ENCODE measurements at regions not wholly inside any gene's neighbourhood (a gene's known extent, or its start where the extent isn't known, plus 50 kb on each side); places are given as distances from the start of the nearest gene placed in this dataset.

DNA sequence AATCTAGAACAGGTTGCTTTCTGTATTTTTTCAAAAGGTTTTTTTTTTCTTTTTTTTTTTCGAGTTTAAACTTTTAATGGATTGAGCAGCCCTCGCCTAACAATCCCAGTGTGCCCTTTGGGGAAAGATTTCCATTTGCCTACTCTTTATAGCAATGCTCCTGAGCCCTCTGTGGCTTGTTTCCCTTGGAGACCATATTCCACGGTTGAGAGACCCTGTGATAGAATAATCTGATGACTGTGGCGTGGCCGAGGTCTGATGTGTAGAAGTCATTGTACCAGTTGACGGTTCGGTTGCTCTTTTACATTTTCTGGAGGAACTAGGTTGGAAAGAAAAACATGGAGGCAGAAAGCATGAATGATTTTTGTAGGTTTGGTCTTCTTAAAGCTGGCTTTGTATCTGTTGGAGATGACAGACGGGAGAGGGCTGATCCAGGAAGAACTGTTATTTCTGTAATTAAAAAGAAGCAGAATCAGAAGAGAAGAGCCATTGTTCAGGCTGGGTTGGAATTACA lies 305.7 kb upstream of the NRIP1 start:
- DNase-seq (ENCODE audit: low read depth in 2 of 2), result no peak

DNA sequence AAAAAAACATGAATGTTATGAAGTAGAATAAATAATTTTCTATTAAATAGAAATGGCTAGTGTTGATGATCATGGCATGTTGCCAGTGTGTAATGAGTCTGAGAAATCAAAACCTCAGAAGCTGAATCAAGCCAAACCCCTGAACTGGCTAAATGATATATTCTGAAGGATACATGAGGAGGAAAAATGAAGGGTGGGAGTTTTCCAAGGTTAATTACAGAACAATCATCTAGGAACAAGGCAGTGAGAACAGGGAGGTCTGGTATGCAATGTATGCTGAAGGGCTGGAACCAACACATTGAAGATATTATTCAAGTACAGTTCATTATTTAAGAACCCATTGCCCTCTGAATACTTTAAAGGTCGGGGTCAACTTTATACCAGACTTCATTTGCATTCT lies 309.1 kb upstream of the NRIP1 start:
- no peak for DNase-seq (ENCODE audit: low read depth in 2 of 2)

GRCh38 chr21:15379776-15380175 lies 315.0 kb upstream of the NRIP1 start:
- no peak for DNase-seq (ENCODE audit: low read depth in 2 of 2)

DNA sequence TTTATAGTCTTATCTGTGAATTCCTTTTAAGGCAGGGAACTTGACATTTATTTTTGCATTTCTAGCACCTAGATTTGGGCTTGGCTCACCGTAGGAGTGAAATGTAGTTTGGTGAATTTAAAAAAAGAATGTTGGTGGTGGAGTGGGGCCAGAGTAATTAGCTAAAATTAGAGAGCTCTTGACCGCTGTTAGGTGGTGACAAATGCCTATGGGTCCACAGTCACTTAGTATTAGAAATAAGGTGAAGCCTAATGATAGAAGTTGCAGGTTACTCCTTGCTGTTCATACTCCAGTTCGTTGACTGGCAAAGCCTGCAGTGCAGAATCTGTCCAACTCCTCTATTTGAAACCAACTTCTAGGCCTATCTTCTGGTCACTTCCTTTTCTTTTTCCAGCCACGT lies 318.8 kb upstream of the NRIP1 start:
- no peak for DNase-seq (ENCODE audit: low read depth in 2 of 2)

GRCh38 chr21:15390049-15390448 lies 325.2 kb upstream of the NRIP1 start:
- DNase-seq (ENCODE audit: low read depth in 2 of 2), result no peak

DNA sequence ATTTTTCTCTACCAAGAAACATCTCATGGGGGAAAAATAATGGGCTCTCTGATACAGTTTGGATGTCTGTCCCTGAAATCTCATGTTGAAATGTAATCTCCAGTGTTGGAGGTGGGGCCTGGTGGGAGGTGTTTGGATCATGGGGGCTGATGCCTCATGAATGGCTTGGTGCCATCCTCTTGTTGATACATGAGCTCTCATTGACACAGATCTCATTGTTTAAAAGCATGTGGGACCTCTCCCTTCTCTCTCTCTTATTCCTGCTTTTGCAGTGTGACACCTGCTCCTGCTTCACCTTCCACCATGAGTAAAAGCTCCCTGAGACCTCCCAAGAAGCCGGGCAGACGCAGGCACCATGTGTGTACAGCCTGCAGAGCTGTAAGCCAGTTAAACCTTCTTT lies 332.5 kb upstream of the NRIP1 start:
- DNase-seq (ENCODE audit: low read depth in 2 of 2), result no peak

DNA sequence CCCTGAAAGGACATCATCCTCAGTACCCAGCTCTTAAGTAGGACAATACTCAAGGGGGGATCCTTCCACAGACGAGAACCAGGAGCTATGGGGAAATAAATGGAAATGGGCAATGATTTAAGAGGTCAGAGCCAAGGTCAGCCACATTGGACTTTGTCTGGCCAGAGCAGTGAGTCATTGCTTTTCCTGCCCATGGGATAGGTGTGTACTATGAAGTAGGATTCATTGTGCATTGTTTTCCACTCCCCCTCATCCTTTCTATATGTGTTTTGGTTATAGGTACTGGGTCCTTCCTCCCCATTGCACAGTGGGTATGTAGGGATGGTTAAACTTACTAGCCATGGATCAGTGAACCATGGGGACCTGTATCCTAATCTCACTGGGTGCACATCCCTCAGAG lies 328.9 kb upstream of the USP25 start:
- DNase-seq (ENCODE audit: low read depth in 2 of 2), result no peak

- no peak for DNase-seq (ENCODE audit: low read depth in 2 of 2)
Measured at GRCh38 chr21:15401331-15401730, 328.5 kb upstream of the USP25 start.

DNA sequence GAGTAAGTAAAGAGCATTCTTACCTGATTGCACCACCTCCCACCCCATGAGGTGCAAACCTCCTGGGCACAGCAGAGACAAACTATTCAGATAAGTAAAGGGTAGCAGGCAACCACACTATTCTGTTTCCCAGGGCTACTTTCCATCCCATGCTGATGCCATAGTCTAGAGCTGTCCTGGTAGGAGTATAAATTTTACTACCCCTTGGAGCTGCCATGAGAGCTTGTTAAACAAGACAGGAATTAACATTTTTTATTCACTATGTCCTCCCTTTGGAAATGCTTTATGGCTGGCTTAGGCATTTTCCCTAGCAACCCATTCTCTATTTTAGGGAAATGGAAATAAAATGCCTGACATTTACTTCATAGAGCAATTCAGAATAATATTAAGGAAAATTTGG lies 324.6 kb upstream of the USP25 start:
- DNase-seq (ENCODE audit: low read depth in 2 of 2), result no peak

GRCh38 chr21:15406791-15407190 lies 323.0 kb upstream of the USP25 start:
- no peak for DNase-seq (ENCODE audit: low read depth in 2 of 2)

GRCh38 chr21:15407585-15407984 lies 322.2 kb upstream of the USP25 start:
- DNase-seq (ENCODE audit: low read depth in 2 of 2), result no peak

- DNase-seq (ENCODE audit: low read depth in 2 of 2), result no peak
Measured at GRCh38 chr21:15408089-15408488, 321.7 kb upstream of the USP25 start.

DNA sequence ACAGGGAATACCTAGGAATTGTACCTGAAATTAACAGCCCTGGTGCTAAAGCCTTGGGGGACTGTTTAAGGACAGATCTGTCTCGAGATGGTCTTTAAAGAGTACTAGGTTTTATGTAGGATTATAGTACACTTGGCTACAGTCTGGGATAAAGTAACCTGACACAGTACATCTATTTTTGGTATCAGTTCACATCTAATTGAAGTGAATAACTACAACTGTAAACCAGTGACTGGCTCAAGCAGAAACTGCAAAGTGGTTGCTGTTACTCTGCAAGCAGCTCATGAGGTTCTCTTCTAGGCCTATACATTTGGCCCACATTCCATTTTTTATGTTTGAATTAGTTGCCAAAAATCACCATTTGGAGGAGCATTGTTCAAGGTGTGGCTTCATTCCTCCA lies 320.8 kb upstream of the USP25 start:
- no peak for DNase-seq (ENCODE audit: low read depth in 2 of 2)

- no peak for DNase-seq (ENCODE audit: low read depth in 2 of 2)
Measured at GRCh38 chr21:15410853-15411252, 318.9 kb upstream of the USP25 start.

GRCh38 chr21:15414057-15414456 lies 315.7 kb upstream of the USP25 start:
- DNase-seq (ENCODE audit: low read depth in 2 of 2), result no peak

GRCh38 chr21:15415541-15416261 lies 314.1 kb upstream of the USP25 start:
- DNase-seq (ENCODE audit: low read depth in 2 of 2), result no peak

DNA sequence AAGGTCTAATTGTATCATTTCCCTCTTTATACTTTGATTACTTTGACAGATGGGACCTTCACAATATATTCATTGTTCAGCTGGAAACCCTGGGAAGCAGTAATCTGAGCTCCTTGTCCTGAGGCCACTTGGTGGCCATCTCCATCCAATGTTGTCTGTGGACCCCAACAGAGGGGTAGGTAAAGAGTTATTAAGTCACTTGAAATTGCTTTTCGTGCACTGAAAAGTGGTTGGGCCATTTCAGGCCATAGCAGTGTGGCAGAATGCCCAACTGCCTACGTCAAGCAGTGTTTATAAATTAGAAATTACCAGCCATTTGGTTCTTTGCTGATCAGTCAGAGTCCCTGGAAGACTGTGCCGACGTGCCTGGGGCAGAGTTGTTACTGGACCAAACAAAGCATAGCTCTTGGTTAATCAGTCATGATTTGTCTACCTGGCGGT lies 308.3 kb upstream of the USP25 start:
- DNase-seq (ENCODE audit: low read depth in 2 of 2), result no peak

GRCh38 chr21:15421947-15422346 lies 307.8 kb upstream of the USP25 start:
- DNase-seq (ENCODE audit: low read depth in 2 of 2), result no peak

- DNase-seq (ENCODE audit: low read depth in 2 of 2), result no peak
Measured at GRCh38 chr21:15422783-15423182, 307.0 kb upstream of the USP25 start.

- DNase-seq (ENCODE audit: low read depth in 2 of 2), result no peak
Measured at GRCh38 chr21:15423676-15424445, 305.9 kb upstream of the USP25 start.

- DNase-seq (ENCODE audit: low read depth in 2 of 2), result no peak
Measured at GRCh38 chr21:15425049-15425448, 304.7 kb upstream of the USP25 start.

- DNase-seq (ENCODE audit: low read depth in 2 of 2), result no peak
Measured at GRCh38 chr21:15430023-15430422, 299.8 kb upstream of the USP25 start.

DNA sequence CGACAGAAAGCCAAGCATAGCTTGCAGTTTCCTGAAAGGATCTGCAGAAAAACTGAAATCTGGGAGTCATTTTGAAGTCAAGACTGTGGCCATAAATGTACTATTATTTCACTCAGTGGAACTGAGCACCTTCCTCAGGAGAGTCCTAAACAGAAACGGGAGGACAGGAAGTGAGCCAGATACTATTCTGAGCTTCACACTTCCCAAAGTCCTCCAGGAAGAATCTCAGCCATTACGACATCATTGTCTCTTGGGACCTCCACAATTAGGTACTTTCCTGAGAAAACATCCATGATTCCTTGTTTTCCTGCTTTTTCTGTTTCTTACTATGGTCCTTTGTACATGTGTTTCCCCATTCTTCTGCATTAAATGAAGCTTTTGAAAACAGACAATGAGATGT lies 299.2 kb upstream of the USP25 start:
- no peak for DNase-seq (ENCODE audit: low read depth in 2 of 2)
